GM23338 (cell line): ENCODE measurements at regions not wholly inside any gene's neighbourhood (a gene's known extent, or its start where the extent isn't known, plus 50 kb on each side); places are given as distances from the start of the nearest gene placed in this dataset.

Source experiments
- EZH2 ChIP-seq: fragments of 200-600 bp; sonication (generic); IDR thresholded peaks from one replicate; pipeline ENCODE4 v1.8.0; 2017; ENCODE audit warnings: antibody characterized with exemption, mild to moderate bottlenecking, low read depth; ENCODE audit not compliant: unreplicated experiment
- EZH2phosphoT487 ChIP-seq: fragments of 200-600 bp; sonication (generic); IDR thresholded peaks from one replicate; pipeline ENCODE4 v1.8.1; 2018; ENCODE audit warnings: antibody characterized with exemption; ENCODE audit not compliant: unreplicated experiment
- POLR2AphosphoS5 ChIP-seq: IDR thresholded peaks from 2 replicates; pipeline ENCODE4 v1.6.1; 2016; ENCODE audit warnings: antibody characterized with exemption, low read depth
- TF ChIP-seq, protein P1 (sequence below), 2 experiments: fragments of 200-600 bp in 1 of 2; sonication (generic) in 1 of 2; conservative IDR thresholded peaks; 2 replicates each; pipeline versions ENCODE4 v1.5.1 to v1.6.1; 2016 to 2017; ENCODE audit warnings: antibody characterized with exemption in 2 of 2, low read depth in 2 of 2, mild to moderate bottlenecking in 2 of 2, moderate library complexity in 1 of 2
- TF ChIP-seq, protein P2 (sequence below): fragments of 250-450 bp; sonication (Bioruptor Pico); IDR thresholded peaks from 2 replicates; pipeline ENCODE4 v1.5.0; 2020; ENCODE audit warnings: mild to moderate bottlenecking, moderate library complexity
- TF ChIP-seq, protein P3 (sequence below): IDR thresholded peaks from one replicate; pipeline ENCODE4 v1.6.1; 2018; ENCODE audit warnings: antibody characterized with exemption; ENCODE audit not compliant: unreplicated experiment
- TF ChIP-seq, protein P4 (sequence below): IDR thresholded peaks from 2 replicates; pipeline ENCODE4 v1.6.1; 2016; ENCODE audit warnings: antibody characterized with exemption

DNA sequence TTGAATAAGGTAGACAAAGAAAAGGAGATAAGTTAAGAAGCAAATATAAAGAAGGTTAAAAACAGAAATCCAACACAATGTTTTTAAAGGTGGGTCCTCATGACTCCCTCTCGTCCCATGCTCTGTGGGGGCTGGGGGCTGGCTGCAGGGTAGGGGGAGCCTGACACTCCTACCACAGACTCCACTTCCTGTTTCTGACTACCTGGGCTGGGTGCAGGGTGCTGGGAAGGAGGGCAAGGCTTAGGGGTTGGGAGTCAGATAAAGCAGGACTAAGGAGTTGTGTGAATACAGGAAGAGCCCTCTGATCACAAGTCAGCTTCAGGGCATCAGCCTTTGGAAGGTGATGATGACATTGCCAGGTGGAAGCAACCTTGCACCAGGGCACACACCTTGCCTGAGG lies 277.0 kb upstream of the SGK1 start:
- TF ChIP-seq, protein P1, sequence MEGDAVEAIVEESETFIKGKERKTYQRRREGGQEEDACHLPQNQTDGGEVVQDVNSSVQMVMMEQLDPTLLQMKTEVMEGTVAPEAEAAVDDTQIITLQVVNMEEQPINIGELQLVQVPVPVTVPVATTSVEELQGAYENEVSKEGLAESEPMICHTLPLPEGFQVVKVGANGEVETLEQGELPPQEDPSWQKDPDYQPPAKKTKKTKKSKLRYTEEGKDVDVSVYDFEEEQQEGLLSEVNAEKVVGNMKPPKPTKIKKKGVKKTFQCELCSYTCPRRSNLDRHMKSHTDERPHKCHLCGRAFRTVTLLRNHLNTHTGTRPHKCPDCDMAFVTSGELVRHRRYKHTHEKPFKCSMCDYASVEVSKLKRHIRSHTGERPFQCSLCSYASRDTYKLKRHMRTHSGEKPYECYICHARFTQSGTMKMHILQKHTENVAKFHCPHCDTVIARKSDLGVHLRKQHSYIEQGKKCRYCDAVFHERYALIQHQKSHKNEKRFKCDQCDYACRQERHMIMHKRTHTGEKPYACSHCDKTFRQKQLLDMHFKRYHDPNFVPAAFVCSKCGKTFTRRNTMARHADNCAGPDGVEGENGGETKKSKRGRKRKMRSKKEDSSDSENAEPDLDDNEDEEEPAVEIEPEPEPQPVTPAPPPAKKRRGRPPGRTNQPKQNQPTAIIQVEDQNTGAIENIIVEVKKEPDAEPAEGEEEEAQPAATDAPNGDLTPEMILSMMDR (conservative IDR thresholded peaks at IDR 0.05; ENCODE audit: low read depth in 2 of 2): no peak
- TF ChIP-seq EZH2: no peak
- no peak for TF ChIP-seq POLR2AphosphoS5
- TF ChIP-seq, protein P2, sequence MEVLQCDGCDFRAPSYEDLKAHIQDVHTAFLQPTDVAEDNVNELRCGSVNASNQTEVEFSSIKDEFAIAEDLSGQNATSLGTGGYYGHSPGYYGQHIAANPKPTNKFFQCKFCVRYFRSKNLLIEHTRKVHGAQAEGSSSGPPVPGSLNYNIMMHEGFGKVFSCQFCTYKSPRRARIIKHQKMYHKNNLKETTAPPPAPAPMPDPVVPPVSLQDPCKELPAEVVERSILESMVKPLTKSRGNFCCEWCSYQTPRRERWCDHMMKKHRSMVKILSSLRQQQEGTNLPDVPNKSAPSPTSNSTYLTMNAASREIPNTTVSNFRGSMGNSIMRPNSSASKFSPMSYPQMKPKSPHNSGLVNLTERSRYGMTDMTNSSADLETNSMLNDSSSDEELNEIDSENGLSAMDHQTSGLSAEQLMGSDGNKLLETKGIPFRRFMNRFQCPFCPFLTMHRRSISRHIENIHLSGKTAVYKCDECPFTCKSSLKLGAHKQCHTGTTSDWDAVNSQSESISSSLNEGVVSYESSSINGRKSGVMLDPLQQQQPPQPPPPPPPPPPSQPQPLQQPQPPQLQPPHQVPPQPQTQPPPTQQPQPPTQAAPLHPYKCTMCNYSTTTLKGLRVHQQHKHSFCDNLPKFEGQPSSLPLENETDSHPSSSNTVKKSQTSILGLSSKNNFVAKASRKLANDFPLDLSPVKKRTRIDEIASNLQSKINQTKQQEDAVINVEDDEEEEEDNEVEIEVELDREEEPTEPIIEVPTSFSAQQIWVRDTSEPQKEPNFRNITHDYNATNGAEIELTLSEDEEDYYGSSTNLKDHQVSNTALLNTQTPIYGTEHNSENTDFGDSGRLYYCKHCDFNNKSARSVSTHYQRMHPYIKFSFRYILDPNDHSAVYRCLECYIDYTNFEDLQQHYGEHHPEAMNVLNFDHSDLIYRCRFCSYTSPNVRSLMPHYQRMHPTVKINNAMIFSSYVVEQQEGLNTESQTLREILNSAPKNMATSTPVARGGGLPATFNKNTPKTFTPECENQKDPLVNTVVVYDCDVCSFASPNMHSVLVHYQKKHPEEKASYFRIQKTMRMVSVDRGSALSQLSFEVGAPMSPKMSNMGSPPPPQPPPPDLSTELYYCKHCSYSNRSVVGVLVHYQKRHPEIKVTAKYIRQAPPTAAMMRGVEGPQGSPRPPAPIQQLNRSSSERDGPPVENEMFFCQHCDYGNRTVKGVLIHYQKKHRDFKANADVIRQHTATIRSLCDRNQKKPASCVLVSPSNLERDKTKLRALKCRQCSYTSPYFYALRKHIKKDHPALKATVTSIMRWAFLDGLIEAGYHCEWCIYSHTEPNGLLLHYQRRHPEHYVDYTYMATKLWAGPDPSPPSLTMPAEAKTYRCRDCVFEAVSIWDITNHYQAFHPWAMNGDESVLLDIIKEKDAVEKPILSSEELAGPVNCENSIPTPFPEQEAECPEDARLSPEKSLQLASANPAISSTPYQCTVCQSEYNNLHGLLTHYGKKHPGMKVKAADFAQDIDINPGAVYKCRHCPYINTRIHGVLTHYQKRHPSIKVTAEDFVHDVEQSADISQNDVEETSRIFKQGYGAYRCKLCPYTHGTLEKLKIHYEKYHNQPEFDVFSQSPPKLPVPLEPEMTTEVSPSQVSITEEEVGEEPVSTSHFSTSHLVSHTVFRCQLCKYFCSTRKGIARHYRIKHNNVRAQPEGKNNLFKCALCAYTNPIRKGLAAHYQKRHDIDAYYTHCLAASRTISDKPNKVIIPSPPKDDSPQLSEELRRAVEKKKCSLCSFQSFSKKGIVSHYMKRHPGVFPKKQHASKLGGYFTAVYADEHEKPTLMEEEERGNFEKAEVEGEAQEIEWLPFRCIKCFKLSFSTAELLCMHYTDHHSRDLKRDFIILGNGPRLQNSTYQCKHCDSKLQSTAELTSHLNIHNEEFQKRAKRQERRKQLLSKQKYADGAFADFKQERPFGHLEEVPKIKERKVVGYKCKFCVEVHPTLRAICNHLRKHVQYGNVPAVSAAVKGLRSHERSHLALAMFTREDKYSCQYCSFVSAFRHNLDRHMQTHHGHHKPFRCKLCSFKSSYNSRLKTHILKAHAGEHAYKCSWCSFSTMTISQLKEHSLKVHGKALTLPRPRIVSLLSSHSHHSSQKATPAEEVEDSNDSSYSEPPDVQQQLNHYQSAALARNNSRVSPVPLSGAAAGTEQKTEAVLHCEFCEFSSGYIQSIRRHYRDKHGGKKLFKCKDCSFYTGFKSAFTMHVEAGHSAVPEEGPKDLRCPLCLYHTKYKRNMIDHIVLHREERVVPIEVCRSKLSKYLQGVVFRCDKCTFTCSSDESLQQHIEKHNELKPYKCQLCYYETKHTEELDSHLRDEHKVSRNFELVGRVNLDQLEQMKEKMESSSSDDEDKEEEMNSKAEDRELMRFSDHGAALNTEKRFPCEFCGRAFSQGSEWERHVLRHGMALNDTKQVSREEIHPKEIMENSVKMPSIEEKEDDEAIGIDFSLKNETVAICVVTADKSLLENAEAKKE (CRISPR knock-in tag): no peak
- TF ChIP-seq, protein P3, sequence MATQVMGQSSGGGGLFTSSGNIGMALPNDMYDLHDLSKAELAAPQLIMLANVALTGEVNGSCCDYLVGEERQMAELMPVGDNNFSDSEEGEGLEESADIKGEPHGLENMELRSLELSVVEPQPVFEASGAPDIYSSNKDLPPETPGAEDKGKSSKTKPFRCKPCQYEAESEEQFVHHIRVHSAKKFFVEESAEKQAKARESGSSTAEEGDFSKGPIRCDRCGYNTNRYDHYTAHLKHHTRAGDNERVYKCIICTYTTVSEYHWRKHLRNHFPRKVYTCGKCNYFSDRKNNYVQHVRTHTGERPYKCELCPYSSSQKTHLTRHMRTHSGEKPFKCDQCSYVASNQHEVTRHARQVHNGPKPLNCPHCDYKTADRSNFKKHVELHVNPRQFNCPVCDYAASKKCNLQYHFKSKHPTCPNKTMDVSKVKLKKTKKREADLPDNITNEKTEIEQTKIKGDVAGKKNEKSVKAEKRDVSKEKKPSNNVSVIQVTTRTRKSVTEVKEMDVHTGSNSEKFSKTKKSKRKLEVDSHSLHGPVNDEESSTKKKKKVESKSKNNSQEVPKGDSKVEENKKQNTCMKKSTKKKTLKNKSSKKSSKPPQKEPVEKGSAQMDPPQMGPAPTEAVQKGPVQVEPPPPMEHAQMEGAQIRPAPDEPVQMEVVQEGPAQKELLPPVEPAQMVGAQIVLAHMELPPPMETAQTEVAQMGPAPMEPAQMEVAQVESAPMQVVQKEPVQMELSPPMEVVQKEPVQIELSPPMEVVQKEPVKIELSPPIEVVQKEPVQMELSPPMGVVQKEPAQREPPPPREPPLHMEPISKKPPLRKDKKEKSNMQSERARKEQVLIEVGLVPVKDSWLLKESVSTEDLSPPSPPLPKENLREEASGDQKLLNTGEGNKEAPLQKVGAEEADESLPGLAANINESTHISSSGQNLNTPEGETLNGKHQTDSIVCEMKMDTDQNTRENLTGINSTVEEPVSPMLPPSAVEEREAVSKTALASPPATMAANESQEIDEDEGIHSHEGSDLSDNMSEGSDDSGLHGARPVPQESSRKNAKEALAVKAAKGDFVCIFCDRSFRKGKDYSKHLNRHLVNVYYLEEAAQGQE: no peak
- no peak for TF ChIP-seq EZH2phosphoT487
- TF ChIP-seq, protein P4, sequence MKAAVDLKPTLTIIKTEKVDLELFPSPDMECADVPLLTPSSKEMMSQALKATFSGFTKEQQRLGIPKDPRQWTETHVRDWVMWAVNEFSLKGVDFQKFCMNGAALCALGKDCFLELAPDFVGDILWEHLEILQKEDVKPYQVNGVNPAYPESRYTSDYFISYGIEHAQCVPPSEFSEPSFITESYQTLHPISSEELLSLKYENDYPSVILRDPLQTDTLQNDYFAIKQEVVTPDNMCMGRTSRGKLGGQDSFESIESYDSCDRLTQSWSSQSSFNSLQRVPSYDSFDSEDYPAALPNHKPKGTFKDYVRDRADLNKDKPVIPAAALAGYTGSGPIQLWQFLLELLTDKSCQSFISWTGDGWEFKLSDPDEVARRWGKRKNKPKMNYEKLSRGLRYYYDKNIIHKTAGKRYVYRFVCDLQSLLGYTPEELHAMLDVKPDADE: no peak
